ENCODE measurements at regions not wholly inside any gene's neighbourhood (a gene's known extent, or its start where the extent isn't known, plus 50 kb on each side); places are given as distances from the start of the nearest gene placed in this dataset.

DNA sequence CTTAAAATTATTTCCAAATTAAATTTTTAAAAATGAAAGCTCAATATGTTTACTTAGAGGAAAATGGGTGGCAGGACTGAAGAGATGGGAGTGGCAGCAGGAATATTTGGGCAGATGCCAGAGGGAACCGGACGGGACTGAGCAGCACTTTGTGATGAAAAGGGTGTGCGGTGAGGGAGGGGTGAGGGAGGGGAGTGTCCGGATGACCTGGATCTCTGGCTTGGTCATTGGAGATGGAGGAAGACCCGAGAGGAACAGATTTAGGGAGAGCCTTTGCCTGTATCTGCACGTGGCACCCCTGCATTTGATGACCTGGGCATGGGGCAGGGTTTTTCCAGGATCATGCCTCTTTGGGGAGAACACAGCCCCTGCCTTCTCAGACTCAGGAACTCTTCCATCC is 201.1 kb upstream of the MVB12B start:
- TF ChIP-seq, protein P1, sequence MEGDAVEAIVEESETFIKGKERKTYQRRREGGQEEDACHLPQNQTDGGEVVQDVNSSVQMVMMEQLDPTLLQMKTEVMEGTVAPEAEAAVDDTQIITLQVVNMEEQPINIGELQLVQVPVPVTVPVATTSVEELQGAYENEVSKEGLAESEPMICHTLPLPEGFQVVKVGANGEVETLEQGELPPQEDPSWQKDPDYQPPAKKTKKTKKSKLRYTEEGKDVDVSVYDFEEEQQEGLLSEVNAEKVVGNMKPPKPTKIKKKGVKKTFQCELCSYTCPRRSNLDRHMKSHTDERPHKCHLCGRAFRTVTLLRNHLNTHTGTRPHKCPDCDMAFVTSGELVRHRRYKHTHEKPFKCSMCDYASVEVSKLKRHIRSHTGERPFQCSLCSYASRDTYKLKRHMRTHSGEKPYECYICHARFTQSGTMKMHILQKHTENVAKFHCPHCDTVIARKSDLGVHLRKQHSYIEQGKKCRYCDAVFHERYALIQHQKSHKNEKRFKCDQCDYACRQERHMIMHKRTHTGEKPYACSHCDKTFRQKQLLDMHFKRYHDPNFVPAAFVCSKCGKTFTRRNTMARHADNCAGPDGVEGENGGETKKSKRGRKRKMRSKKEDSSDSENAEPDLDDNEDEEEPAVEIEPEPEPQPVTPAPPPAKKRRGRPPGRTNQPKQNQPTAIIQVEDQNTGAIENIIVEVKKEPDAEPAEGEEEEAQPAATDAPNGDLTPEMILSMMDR (IDR thresholded peaks at IDR 0.05), result no peak
- no peak for TF ChIP-seq POLR2A (IDR thresholded peaks at IDR 0.05)
- peaks cover 0 to 5% (median 0%) of the 10 kb centered on the region in 12 donors for H3K4me1 ChIP-seq
- H3K27ac ChIP-seq, result no peak overlapping the region
- peaks cover 0 to 6% (median 0%) of the 10 kb centered on the region in 9 donors for H3K27me3 ChIP-seq
- DNase-seq (no peak), ATAC-seq (peak in 1 of 4 donors; percentile 16)
- H3K4me3 ChIP-seq, result peak overlapping the region in 5 of 12 donors; percentile 10 to 33 (median 23)
- H3K36me3 ChIP-seq, result no peaks in the 10 kb centered on the region
- intact Hi-C loops (cut with DNase I), result no loop called here
- H3K9me3 ChIP-seq, result no peaks in the 10 kb centered on the region
- 20 to 35% (median 27%) methylated on average over 6 of the region's 6 CpGs for WGBS, 4 donors

DNA sequence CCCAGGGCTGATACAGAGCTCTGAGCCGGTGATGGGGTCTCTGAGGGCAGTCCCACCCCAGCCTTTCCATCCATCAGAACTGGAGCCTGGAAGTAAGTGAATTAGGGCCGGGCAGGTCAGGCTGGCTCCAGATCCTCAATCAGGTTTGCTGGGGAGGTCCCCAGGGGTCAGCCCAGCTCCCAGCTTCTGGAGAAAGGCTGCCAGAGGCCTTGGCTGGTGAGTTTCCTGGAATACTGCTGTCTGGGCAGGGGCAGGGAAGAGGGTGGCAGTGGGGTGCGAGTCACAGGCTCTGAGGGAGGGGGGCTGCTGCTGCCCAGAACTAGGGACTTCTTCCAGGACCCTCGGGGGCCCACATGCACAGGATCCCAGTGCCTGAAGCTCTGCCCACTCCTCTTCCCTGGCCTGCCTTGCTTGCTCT is 200.6 kb upstream of the MVB12B start:
- Histone ChIP-seq H3K36me3 (no peaks in the 10 kb centered on the region), H3K27ac (no peak overlapping the region), H3K9me3 (no peaks in the 10 kb centered on the region), H3K4me1 (peaks cover 0 to 5% (median 0%) of the 10 kb centered on the region in 12 donors), H3K4me3 (no peak overlapping the region), H3K27me3 (peaks cover 0 to 6% (median 0%) of the 10 kb centered on the region in 9 donors)
- TF ChIP-seq, protein P1 (IDR thresholded peaks at IDR 0.05), result no peak
- no peak for TF ChIP-seq POLR2A (IDR thresholded peaks at IDR 0.05)
- DNase-seq (no peak), ATAC-seq (no peak)
- intact Hi-C loops (cut with DNase I), result no loop called here
- WGBS, 4 donors, result 48 to 64% (median 57%) methylated on average over 4 of the region's 4 CpGs

DNA sequence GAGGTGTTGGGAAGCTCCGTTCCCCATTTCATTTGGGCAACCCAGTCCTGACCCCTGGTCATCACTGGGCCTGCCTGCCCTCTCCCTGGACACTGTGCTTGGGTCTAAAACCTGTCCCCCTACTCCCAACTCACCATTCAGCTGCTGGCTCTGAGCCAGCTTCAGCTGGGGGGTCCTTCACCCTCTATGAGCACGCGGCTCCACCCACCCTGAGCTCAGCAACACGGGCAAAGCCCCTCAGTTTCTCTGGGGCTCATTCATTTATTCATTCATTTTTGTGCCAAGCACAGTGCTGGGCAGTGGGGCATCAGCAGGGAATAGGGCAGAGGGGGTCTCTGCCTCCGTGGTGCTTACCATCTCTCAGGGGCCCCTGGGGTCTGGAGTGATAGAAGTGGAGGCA is 199.8 kb upstream of the MVB12B start:
- 77 to 87% (median 79%) methylated on average over 5 of the region's 5 CpGs for WGBS, 4 donors
- Histone ChIP-seq H3K27me3 (peaks cover 0 to 6% (median 0%) of the 10 kb centered on the region in 9 donors), H3K36me3 (no peaks in the 10 kb centered on the region), H3K4me3 (no peak overlapping the region), H3K4me1 (peaks cover 0 to 5% (median 0%) of the 10 kb centered on the region in 12 donors), H3K27ac (no peak overlapping the region), H3K9me3 (no peaks in the 10 kb centered on the region)
- no peak for TF ChIP-seq POLR2A (IDR thresholded peaks at IDR 0.05)
- TF ChIP-seq, protein P1 (IDR thresholded peaks at IDR 0.05), result no peak
- ATAC-seq (no peak), DNase-seq (no peak)
- intact Hi-C loops (cut with DNase I), result no loop called here

DNA sequence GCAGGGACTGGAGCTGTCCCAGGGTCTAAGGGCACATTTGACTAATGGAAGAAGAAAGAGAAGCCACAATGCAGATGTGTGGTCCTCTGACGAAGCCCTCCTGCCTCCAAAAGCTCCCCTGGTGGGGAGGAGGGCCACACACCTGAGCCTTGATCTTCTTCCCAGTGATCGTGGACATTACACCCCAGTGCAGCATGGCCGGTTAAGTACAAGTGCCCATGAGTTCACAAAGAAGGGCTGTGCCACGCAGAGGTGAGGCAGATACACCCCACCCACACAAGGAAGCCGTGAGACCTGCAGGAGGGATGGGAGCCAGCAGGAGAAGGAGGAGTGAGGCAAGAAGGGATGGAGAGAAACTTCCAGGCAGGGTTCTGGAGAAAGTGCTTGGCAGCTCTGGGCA is 199.0 kb upstream of the MVB12B start:
- intact Hi-C loops (cut with DNase I), result no loop called here
- no peak for DNase-seq
- Histone ChIP-seq H3K4me3 (no peak overlapping the region), H3K36me3 (no peaks in the 10 kb centered on the region), H3K27me3 (no peaks in the 10 kb centered on the region), H3K9me3 (peaks cover 0 to 5% (median 0%) of the 10 kb centered on the region in 12 donors), H3K27ac (no peak overlapping the region), H3K4me1 (peaks cover 0 to 5% (median 0%) of the 10 kb centered on the region in 12 donors)
- no peak for ATAC-seq
- WGBS, 4 donors, result 64 to 78% (median 72%) methylated on average over 5 of the region's 5 CpGs
- no peak for TF ChIP-seq POLR2A (IDR thresholded peaks at IDR 0.05)
- TF ChIP-seq, protein P1 (IDR thresholded peaks at IDR 0.05), result no peak
